Activated CD8-positive, alpha-beta T cell treated with anti-CD3 and anti-CD28 coated beads for 36 hours (primary cell): ENCODE measurements at regions not wholly inside any gene's neighbourhood (a gene's known extent, or its start where the extent isn't known, plus 50 kb on each side); places are given as distances from the start of the nearest gene placed in this dataset.
"Not testable (repeated sequence)": the region's sequence is repeated elsewhere in the genome, so short reads cannot be mapped to it uniquely, and the experiment has no call there.

ENCODE experiments used
- ATAC-seq: fragments of 200-7000 bp; cut with Tn5 transposase; one replicate; pipeline ENCODE4 v1.10.0; 2021; ENCODE audit warnings: mild to moderate bottlenecking, moderate library complexity
- CTCF ChIA-PET: fragments of 350-600 bp; sonication (Branson Sonifier 250); formaldehyde crosslinking; loops from one replicate; lab custom pipeline; 2021; ENCODE audit warnings: antibody characterized with exemption; lab: Charles Lee
- POLR2A ChIA-PET: fragments of 350-600 bp; sonication (Branson Sonifier 250); formaldehyde crosslinking; loops from one replicate; lab custom pipeline; 2021; ENCODE audit warnings: antibody characterized with exemption; lab: Charles Lee
- DNase-seq: peaks from one replicate; pipeline ENCODE4 v3.0.0-alpha.2; 2020
- H3K27ac Mint-ChIP-seq: one replicate; pipeline ENCODE4 v1.8.0; 2021; ENCODE audit warnings: mild to moderate bottlenecking, mixed read lengths
- H3K27me3 Mint-ChIP-seq: one replicate; pipeline ENCODE4 v1.8.0; 2021; ENCODE audit warnings: mixed read lengths
- H3K36me3 Mint-ChIP-seq: one replicate; pipeline ENCODE4 v1.8.0; 2021; ENCODE audit warnings: low read depth, mixed read lengths
- H3K4me1 Mint-ChIP-seq: one replicate; pipeline ENCODE4 v1.8.0; 2021; ENCODE audit warnings: low read depth, mixed read lengths
- H3K4me3 Mint-ChIP-seq: one replicate; pipeline ENCODE4 v1.8.0; 2021; ENCODE audit warnings: mild to moderate bottlenecking, moderate library complexity, mixed read lengths
- H3K9me3 Mint-ChIP-seq: one replicate; pipeline ENCODE4 v1.8.0; 2021; ENCODE audit warnings: mixed read lengths
- intact Hi-C: fragments of 100-400 bp; cut with micrococcal nuclease; formaldehyde crosslinking; loops from one replicate; pipeline ENCODE4 v1.10.0; 2022
- TF ChIP-seq, protein P1 (sequence below): fragments of 200-600 bp; IDR thresholded peaks from one replicate; pipeline ENCODE4 v1.8.0; 2022; ENCODE audit warnings: antibody characterized with exemption, mild to moderate bottlenecking

DNA sequence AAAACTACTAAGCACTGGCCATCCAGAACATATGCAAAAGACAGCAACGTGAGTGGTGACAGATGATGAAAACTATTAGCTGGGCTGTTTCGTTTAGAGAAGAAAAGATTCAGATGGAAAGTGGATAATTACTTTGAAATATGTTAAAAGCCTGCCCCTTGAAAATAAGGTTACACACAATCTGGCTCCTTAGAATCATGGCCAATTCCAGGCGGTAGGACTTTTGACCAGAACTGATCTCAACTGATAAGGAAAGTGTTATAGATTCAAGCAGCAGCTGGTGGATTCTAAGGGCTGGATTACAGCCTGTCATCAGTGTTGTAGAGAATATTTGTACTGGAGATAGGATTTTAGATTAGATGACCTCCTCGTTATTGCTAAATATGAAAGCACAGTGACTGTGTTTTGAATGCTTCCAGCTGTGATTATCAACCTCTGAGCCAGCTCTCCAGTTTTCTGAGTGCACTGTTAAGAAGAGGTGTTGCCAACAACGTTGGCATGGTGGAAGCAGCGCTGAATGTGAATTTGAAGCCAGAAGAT, 75.1 kb downstream of the KBTBD2 start:
- H3K36me3 Mint-ChIP-seq, H3K27ac Mint-ChIP-seq, POLR2A ChIA-PET, DNase-seq, H3K4me1 Mint-ChIP-seq, H3K9me3 Mint-ChIP-seq, H3K27me3 Mint-ChIP-seq, ATAC-seq, CTCF ChIA-PET, intact Hi-C loops, H3K4me3 Mint-ChIP-seq: not testable (repeated sequence)

GRCh38 chr7:32814779-32815178, 76.8 kb downstream of the KBTBD2 start:
- CTCF ChIA-PET, result interaction anchor here (0.6 kb wide), 1 partner anchor 31 kb away, joined by 3 read pairs; no protein-coding TSS in a partner anchor
- H3K36me3 Mint-ChIP-seq, ATAC-seq, POLR2A ChIA-PET, H3K4me1 Mint-ChIP-seq, H3K9me3 Mint-ChIP-seq, intact Hi-C loops, H3K27ac Mint-ChIP-seq, H3K4me3 Mint-ChIP-seq, H3K27me3 Mint-ChIP-seq, DNase-seq: not testable (repeated sequence)

DNA sequence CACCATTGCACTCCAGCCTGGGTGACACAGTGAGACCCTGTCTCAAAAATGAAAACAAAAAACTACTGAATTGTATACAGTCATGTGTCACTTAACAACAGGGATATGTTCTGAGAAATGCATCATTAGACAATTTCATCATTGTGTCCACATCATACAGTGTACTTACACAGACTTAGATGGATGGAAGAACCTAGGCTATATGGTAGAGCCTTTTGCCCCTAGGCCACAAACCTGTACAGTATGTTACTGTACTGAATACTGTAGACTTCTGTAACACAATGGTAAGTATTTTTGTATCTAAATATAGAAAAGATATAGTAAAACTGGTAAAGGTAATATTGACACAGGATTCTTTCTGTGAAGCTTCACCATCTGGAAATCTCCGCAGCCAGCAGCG, 81.7 kb downstream of the KBTBD2 start:
- no peaks in the 10 kb centered on the region for H3K36me3 Mint-ChIP-seq
- ATAC-seq (no peak), DNase-seq (no peak)
- H3K27me3 Mint-ChIP-seq, result no peaks in the 10 kb centered on the region
- intact Hi-C loops, result no loop called here
- no peaks in the 10 kb centered on the region for H3K4me1 Mint-ChIP-seq
- no peaks in the 10 kb centered on the region for H3K9me3 Mint-ChIP-seq
- POLR2A ChIA-PET, result no interaction called here
- H3K27ac Mint-ChIP-seq, result no peak overlapping the region
- CTCF ChIA-PET, result interaction anchor here (1.2 kb wide), 1 partner anchor 37 kb away, joined by 4 read pairs; no protein-coding TSS in a partner anchor
- H3K4me3 Mint-ChIP-seq, result no peak overlapping the region
- TF ChIP-seq, protein P1, sequence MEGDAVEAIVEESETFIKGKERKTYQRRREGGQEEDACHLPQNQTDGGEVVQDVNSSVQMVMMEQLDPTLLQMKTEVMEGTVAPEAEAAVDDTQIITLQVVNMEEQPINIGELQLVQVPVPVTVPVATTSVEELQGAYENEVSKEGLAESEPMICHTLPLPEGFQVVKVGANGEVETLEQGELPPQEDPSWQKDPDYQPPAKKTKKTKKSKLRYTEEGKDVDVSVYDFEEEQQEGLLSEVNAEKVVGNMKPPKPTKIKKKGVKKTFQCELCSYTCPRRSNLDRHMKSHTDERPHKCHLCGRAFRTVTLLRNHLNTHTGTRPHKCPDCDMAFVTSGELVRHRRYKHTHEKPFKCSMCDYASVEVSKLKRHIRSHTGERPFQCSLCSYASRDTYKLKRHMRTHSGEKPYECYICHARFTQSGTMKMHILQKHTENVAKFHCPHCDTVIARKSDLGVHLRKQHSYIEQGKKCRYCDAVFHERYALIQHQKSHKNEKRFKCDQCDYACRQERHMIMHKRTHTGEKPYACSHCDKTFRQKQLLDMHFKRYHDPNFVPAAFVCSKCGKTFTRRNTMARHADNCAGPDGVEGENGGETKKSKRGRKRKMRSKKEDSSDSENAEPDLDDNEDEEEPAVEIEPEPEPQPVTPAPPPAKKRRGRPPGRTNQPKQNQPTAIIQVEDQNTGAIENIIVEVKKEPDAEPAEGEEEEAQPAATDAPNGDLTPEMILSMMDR, result no peak

DNA sequence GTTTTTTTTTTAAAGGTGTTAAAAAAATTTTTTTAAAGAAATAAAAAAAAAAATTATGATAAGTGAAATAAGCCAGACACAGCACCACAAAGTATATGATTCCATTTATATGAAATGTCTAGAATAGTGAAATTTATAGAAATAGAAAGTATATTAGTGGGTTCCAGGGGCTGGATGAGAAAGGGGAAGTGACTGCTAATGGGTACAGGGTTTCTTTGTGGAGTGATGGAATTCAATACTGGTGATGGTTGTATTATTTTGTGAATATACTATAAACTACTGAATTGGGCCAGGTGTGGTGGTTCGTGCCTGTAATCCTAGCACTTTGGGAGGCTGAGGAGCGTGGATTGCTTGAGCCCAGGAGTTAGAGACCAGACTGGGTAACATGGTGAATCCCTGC, 82.2 kb downstream of the KBTBD2 start:
- Mint-ChIP-seq H3K9me3 (no peaks in the 10 kb centered on the region), H3K27ac (no peak overlapping the region), H3K27me3 (no peaks in the 10 kb centered on the region), H3K36me3 (no peaks in the 10 kb centered on the region), H3K4me1 (no peaks in the 10 kb centered on the region), H3K4me3 (no peak overlapping the region)
- ChIA-PET POLR2A (no interaction called here), CTCF (no interaction called here)
- intact Hi-C loops, result no loop called here
- TF ChIP-seq, protein P1, result no peak
- ATAC-seq (no peak), DNase-seq (no peak)

DNA sequence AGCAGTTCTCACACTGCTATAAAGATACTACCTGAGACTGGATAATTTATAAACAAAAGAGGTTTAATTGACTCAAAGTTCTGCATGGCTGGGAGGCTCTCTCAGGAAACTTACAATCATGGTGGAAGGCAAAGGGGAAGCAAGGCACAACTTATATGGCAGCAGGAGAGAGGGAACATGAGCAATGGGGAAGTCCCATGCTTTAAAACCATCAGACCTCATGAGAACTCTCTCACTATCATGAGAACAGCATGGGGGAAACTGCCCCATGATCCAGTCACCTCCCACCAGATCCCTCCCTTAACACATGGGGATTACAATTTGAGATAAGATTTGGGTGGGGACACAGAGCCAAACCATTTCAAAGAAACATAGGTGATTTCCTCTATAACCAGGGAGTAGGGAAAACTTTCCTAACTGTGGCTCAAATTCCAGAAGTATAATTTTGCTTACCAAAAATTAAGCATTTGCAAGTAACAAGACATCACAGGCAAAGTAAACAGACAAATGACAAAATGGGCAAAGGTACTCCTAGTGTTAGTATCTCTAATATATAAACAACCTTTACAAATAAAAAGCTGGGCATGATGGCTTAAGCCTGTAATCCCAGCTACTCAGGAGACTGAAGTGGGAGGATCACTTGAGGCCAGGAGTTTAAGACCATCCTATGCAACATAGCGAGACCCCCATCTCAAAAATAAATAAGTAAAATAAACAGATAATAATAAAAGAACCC, 88.0 kb downstream of the KBTBD2 start:
- no peak for DNase-seq
- H3K36me3 Mint-ChIP-seq, result no peaks in the 10 kb centered on the region
- CTCF ChIA-PET, result interaction anchor here (1.0 kb wide), 1 partner anchor 43 kb away, joined by 8 read pairs; no protein-coding TSS in a partner anchor
- H3K27me3 Mint-ChIP-seq, result peaks cover 3% of the 10 kb centered on the region
- TF ChIP-seq, protein P1, result no peak
- ATAC-seq, result no peak
- H3K9me3 Mint-ChIP-seq, result peaks cover 14% of the 10 kb centered on the region
- POLR2A ChIA-PET, result no interaction called here
- intact Hi-C loops, result no loop called here
- H3K4me1 Mint-ChIP-seq, result no peaks in the 10 kb centered on the region
- no peak overlapping the region for H3K27ac Mint-ChIP-seq
- no peak overlapping the region for H3K4me3 Mint-ChIP-seq
